Fibroblast of lung (primary cell): ENCODE measurements at regions not wholly inside any gene's neighbourhood (a gene's known extent, or its start where the extent isn't known, plus 50 kb on each side); places are given as distances from the start of the nearest gene placed in this dataset.
A peak's percentile ranks its signal among the peaks of the same experiment; 100 is the strongest.

Experiments
- DNase-seq, 2 donors: peaks; one replicate each; pipeline versions ENCODE4 v3.0.0 to v3.0.0-alpha.2; 2010; ENCODE audit warnings: low read depth in 2 of 2
- H2AFZ ChIP-seq: 2 replicates; pipeline ENCODE4 v1.5.1; 2012; ENCODE audit warnings: low read length, control low read depth, inconsistent platforms
- H3K27ac ChIP-seq: 2 replicates; pipeline ENCODE4 v1.5.1; 2011; ENCODE audit warnings: low read length, control low read depth; ENCODE audit not compliant: insufficient read depth
- H3K27me3 ChIP-seq: 2 replicates; pipeline ENCODE4 v1.5.1; 2011; ENCODE audit warnings: mild to moderate bottlenecking, low read length; ENCODE audit not compliant: control insufficient read depth, insufficient read depth
- H3K36me3 ChIP-seq: 2 replicates; pipeline ENCODE4 v1.5.1; 2011; ENCODE audit warnings: low read length; ENCODE audit not compliant: control insufficient read depth, insufficient read depth
- H3K4me1 ChIP-seq: 2 replicates; pipeline ENCODE4 v1.5.1; 2011; ENCODE audit warnings: low read length; ENCODE audit not compliant: control insufficient read depth, insufficient read depth; ENCODE audit errors: extremely low read depth
- H3K4me2 ChIP-seq: 2 replicates; pipeline ENCODE4 v1.5.1; 2011; ENCODE audit warnings: low read length, control low read depth; ENCODE audit not compliant: insufficient read depth; ENCODE audit errors: extremely low read depth
- H3K4me3 ChIP-seq, 4 experiments: fragments of 200-600 bp in 1 of 4; sonication (generic) in 1 of 4; replicated peaks in 1 of 4; 2 replicates each; pipeline ENCODE4 v1.5.1; 2011 to 2016; ENCODE audit warnings: low read length in 4 of 4, low read depth in 3 of 4, mild to moderate bottlenecking in 3 of 4, control low read depth in 2 of 4, inconsistent platforms in 1 of 4, mixed read lengths in 1 of 4; ENCODE audit not compliant: insufficient read depth in 1 of 4; ENCODE audit errors: control extremely low read depth in 1 of 4
- H3K79me2 ChIP-seq: 2 replicates; pipeline ENCODE4 v1.5.1; 2012; ENCODE audit warnings: mild to moderate bottlenecking, low read length, inconsistent platforms; ENCODE audit not compliant: control insufficient read depth, insufficient read depth
- H3K9ac ChIP-seq: 2 replicates; pipeline ENCODE4 v1.5.1; 2011; ENCODE audit warnings: mild to moderate bottlenecking, low read length, control low read depth; ENCODE audit not compliant: insufficient read depth
- H3K9me3 ChIP-seq: 2 replicates; pipeline ENCODE4 v1.5.1; 2012; ENCODE audit warnings: low read depth, low read length; ENCODE audit not compliant: control insufficient read depth, insufficient read depth
- H4K20me1 ChIP-seq: 2 replicates; pipeline ENCODE4 v1.5.1; 2011; ENCODE audit warnings: low read length; ENCODE audit not compliant: control insufficient read depth, insufficient read depth; ENCODE audit errors: extremely low read depth
- CTCF ChIP-seq, 2 donors: IDR thresholded peaks in 1 of 2; conservative IDR thresholded peaks in 1 of 2; 1 replicate in 1 of 2; 2 replicates in 1 of 2; pipeline ENCODE4 v1.5.1; 2011 to 2012; ENCODE audit warnings: low read length in 2 of 2, control low read depth in 1 of 2, inconsistent platforms in 1 of 2, low read depth in 1 of 2, mild to moderate bottlenecking in 1 of 2
- EZH2 ChIP-seq: IDR thresholded peaks from 2 replicates; pipeline ENCODE4 v1.5.1; 2012; ENCODE audit warnings: low read length, control low read depth, mild to moderate bottlenecking; ENCODE audit errors: missing control alignments

- no peaks in the 10 kb centered on the region for H3K36me3 ChIP-seq
- no peak overlapping the region for H3K27ac ChIP-seq
- DNase-seq = peak; percentile 96 to 100
- H3K4me1 ChIP-seq = no peaks in the 10 kb centered on the region
- no peaks in the 10 kb centered on the region for H3K79me2 ChIP-seq
- H3K9ac ChIP-seq = no peak overlapping the region
- H3K4me2 ChIP-seq = no peak overlapping the region
- no peak overlapping the region for H2AFZ ChIP-seq
- TF ChIP-seq EZH2 = no peak
- TF ChIP-seq CTCF (conservative IDR thresholded peaks at IDR 0.05 in 1 of 2, IDR thresholded peaks at IDR 0.05 in 1 of 2; ENCODE audit: low read depth in 1 of 2, low read length in 2 of 2) = no peak
- H4K20me1 ChIP-seq = no peaks in the 10 kb centered on the region
- no peaks in the 10 kb centered on the region for H3K9me3 ChIP-seq
- H3K27me3 ChIP-seq = no peaks in the 10 kb centered on the region
- H3K4me3 ChIP-seq = no peak overlapping the region
These were observed 1109.0 kb upstream of the CHAC2 start for GRCh38 chr2:52658598-52658997.

- no peaks in the 10 kb centered on the region for H3K4me1 ChIP-seq
These were observed 1127.9 kb upstream of the CHAC2 start for GRCh38 chr2:52639692-52640091.

GRCh38 chr2:52632543-52632942 is 1135.1 kb upstream of the CHAC2 start:
- Histone ChIP-seq H4K20me1 (no peaks in the 10 kb centered on the region), H3K27me3 (no peaks in the 10 kb centered on the region), H2AFZ (no peak overlapping the region), H3K27ac (no peak overlapping the region), H3K79me2 (no peaks in the 10 kb centered on the region), H3K9ac (no peak overlapping the region), H3K4me2 (no peak overlapping the region), H3K9me3 (no peaks in the 10 kb centered on the region), H3K4me1 (no peaks in the 10 kb centered on the region), H3K36me3 (no peaks in the 10 kb centered on the region), H3K4me3 (no peak overlapping the region)
- no peak for TF ChIP-seq EZH2
- no peak for TF ChIP-seq CTCF (conservative IDR thresholded peaks at IDR 0.05 in 1 of 2, IDR thresholded peaks at IDR 0.05 in 1 of 2; ENCODE audit: low read depth in 1 of 2, low read length in 2 of 2)
- no peak for DNase-seq

More at GRCh38 chr2:52639692-52640091, 1127.9 kb upstream of the CHAC2 start:
- Histone ChIP-seq H3K79me2 (no peaks in the 10 kb centered on the region), H2AFZ (no peak overlapping the region), H4K20me1 (no peaks in the 10 kb centered on the region), H3K9ac (no peak overlapping the region), H3K9me3 (no peaks in the 10 kb centered on the region), H3K4me2 (no peak overlapping the region), H3K27me3 (no peaks in the 10 kb centered on the region), H3K36me3 (no peaks in the 10 kb centered on the region), H3K27ac (no peak overlapping the region), H3K4me3 (no peak overlapping the region)
- no peak for TF ChIP-seq EZH2
- TF ChIP-seq CTCF (conservative IDR thresholded peaks at IDR 0.05 in 1 of 2, IDR thresholded peaks at IDR 0.05 in 1 of 2; ENCODE audit: low read depth in 1 of 2, low read length in 2 of 2) = no peak
- peak; percentile 55 to 61 for DNase-seq
